Choroid plexus epithelial cell (primary cell): ENCODE measurements at regions not wholly inside any gene's neighbourhood (a gene's known extent, or its start where the extent isn't known, plus 50 kb on each side); places are given as distances from the start of the nearest gene placed in this dataset.

Source experiments
- DNase-seq: peaks from one replicate; pipeline ENCODE4 v3.0.0-alpha.2; 2010; ENCODE audit warnings: low read depth
- H3K4me3 ChIP-seq: 2 replicates; pipeline ENCODE4 v1.5.1; 2011; ENCODE audit warnings: low read depth, mild to moderate bottlenecking, control low read depth, low read length, moderate library complexity
- TF ChIP-seq, protein P1 (sequence below): conservative IDR thresholded peaks from 2 replicates; pipeline ENCODE4 v1.5.1; 2011; ENCODE audit warnings: low read depth, mild to moderate bottlenecking, control low read depth, inconsistent platforms, low read length, moderate library complexity

DNA sequence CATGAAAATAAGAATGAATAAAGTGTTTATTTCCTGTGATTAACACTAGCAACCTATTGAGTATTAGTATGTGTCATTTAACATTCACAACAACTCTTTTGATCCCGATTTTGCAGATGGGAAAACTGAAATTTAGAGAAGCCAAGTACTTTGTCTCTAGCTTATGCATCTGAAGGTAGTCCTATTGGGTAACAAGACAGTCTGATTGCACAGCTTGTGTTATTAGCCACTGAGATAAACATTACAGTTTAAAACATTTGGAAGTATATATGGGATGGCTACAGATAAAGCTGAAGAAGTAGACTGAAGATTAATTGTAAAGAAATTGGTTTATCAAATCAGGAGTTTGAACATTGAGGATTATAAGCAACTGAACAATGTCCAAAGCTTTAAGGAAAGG lies 99.6 kb upstream of the PDE5A start:
- TF ChIP-seq, protein P1, sequence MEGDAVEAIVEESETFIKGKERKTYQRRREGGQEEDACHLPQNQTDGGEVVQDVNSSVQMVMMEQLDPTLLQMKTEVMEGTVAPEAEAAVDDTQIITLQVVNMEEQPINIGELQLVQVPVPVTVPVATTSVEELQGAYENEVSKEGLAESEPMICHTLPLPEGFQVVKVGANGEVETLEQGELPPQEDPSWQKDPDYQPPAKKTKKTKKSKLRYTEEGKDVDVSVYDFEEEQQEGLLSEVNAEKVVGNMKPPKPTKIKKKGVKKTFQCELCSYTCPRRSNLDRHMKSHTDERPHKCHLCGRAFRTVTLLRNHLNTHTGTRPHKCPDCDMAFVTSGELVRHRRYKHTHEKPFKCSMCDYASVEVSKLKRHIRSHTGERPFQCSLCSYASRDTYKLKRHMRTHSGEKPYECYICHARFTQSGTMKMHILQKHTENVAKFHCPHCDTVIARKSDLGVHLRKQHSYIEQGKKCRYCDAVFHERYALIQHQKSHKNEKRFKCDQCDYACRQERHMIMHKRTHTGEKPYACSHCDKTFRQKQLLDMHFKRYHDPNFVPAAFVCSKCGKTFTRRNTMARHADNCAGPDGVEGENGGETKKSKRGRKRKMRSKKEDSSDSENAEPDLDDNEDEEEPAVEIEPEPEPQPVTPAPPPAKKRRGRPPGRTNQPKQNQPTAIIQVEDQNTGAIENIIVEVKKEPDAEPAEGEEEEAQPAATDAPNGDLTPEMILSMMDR = no peak
- H3K4me3 ChIP-seq = no peak overlapping the region
- no peak for DNase-seq

DNA sequence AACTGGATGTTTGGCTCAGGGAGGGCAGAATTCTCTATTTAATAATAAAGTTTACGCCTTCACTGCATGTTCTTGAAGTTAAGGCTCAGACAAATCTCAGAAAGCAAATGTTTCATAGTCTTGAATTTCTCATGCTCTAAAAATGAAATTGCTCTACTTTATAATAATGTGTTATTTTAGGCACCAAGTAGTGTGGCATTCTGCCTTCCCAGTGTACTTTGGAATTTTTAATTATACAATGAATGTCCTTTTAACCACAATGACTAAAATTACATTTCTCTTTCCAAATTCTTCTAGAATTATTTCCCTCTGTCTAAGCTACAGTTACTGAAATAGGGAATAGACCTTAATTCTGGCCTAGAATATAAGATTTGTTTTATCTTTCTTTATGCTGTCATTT lies 97.9 kb upstream of the PDE5A start:
- no peak overlapping the region for H3K4me3 ChIP-seq
- TF ChIP-seq, protein P1 = no peak
- no peak for DNase-seq

DNA sequence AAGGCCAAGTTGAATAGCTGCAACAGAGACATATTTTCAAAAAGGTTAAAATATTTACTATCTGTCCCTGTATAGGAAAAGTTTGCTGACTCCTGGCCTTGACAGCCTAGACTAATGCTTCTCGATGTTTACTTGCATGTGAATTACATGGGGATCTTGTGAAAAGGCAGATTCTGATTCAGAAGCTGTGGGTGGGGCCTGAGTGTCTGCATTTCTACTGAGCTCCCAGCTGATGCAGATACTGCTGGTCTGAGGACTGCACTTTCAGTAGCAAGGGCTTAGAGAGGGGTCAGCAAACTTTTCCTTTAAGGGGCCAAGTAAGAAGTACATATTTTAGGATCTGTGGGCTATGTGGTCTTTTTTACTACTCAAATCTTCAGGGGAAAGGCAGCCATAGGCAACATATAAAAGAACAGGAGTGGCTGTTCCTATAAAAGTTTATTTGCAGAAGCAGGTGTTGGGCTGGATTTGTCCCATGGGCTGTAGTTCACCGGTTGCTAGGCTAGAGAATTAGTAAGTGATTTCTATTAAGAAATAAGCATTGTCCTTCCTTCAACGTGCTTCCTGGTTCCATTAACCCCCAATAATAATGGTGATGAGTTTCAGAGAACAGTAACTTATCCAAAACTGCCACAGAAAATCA lies 97.2 kb upstream of the PDE5A start:
- TF ChIP-seq, protein P1 = no peak
- DNase-seq = peak; percentile 33
- no peak overlapping the region for H3K4me3 ChIP-seq

DNA sequence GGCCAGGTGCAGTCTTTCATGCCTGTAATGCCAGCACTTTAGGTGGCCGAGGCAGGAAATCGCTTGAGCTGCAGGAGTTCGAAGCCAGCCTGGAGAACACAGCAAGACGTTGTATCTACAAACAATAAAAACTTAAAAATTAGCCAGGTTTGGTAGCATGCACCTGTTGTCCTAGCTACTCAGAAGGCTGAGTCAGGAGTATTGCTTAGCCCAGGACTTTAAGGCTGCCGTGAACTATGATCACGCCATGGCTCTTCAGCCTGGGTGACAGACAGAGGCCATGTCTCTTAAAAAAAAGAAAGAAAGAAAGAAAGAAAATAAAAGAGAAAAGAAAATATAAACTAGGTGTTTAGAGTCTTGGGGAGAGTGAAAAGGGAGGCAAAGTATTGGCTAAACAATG lies 96.4 kb upstream of the PDE5A start:
- TF ChIP-seq, protein P1 = no peak
- H3K4me3 ChIP-seq = no peak overlapping the region
- DNase-seq = no peak

DNA sequence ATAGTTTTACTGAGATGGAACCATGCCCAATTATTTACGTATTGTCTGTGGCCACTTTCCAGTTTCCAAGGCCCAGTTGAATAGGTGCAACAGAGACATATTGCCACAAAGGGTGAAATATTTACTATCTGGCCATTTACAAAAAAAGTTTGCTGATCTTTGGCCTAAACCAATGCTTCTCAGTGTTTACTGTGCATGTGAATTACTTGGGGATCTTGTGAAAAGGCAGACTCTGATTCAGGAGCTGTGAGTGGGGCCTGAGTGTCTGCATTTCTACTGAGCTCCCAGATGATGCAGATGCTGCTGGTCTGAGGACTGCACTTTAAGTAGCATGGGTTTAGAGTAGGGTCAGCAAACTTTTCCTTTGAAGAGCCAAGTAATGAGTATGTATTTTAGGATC lies 94.1 kb upstream of the PDE5A start:
- H3K4me3 ChIP-seq = no peak overlapping the region
- DNase-seq = no peak
- TF ChIP-seq, protein P1 = no peak

DNA sequence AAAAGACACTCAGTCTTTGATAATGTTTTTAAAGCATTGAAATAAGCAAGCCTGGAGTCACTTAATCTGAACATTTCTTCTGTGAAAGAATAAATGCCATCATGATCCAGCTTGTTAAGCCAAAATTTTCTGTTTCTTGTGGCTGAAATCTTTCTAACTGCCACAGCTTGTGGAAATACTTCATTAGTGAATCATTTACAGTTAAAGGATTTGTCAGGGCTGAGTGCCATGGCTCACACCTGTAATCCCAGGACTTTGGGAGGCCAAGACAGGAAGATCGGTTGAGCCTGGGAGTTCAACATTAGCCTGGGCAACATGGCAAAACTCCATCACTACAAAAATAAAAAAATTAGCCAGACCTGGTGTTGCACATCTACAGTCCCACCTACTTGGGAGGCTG lies 93.3 kb upstream of the PDE5A start:
- H3K4me3 ChIP-seq = no peak overlapping the region
- TF ChIP-seq, protein P1 = no peak
- no peak for DNase-seq
